ENCODE measurements at regions not wholly inside any gene's neighbourhood (a gene's known extent, or its start where the extent isn't known, plus 50 kb on each side); places are given as distances from the start of the nearest gene placed in this dataset.

GRCh38 chr21:38742580-38743260, 63.0 kb upstream of the ETS2 start (continued):
- TF ChIP-seq BMI1 (IDR thresholded peaks at IDR 0.05; ENCODE audit: borderline replicate concordance) (no peak), BCLAF1 (IDR thresholded peaks at IDR 0.05) (no peak), PML (IDR thresholded peaks at IDR 0.05; ENCODE audit: low read length) (no peak), IRF3 (IDR thresholded peaks at IDR 0.05) (no peak), IRF5 (IDR thresholded peaks at IDR 0.05; ENCODE audit: borderline replicate concordance) (no peak)

- TF ChIP-seq ZBTB4 (CRISPR knock-in tag; IDR thresholded peaks at IDR 0.05), result no peak
- TF ChIP-seq BCL11A (IDR thresholded peaks at IDR 0.05; ENCODE audit: low read depth, low read length), result no peak
- no peak for ATAC-seq
- no TSS peak for BruUV-seq (replicated peaks)
- no peak for DNase-seq (ENCODE audit: low read depth, low spot score)
- intact Hi-C loops (cut with micrococcal nuclease; ENCODE audit: unreplicated experiment), result no loop called here
- ChIA-PET CTCF (no interaction called here), SMC1A (ENCODE audit: uncharacterized antibody, unreplicated experiment) (no interaction called here), POLR2A (interaction anchor here (0.7 kb wide), 1 partner anchor 32 kb away, joined by 5 read pairs; no protein-coding TSS in a partner anchor), RAD21 (ENCODE audit: unreplicated experiment) (no interaction called here)
- no peak overlapping the region for H3K27ac ChIP-seq (ENCODE audit: control insufficient read depth, insufficient read depth)
- H2AFZ ChIP-seq (ENCODE audit: control insufficient read depth, low read depth, low read length), result no peak overlapping the region
- no peaks in the 10 kb centered on the region for H4K20me1 ChIP-seq (ENCODE audit: control insufficient read depth, insufficient read depth)
- in situ Hi-C loops (cut with MboI), result no loop called here
- H3K4me3 ChIP-seq, result no peak overlapping the region
- no peaks in the 10 kb centered on the region for H3K27me3 ChIP-seq (replicated peaks in 1 of 2; ENCODE audit: control insufficient read depth in 2 of 2, insufficient read depth in 2 of 2, low read length in 1 of 2)
- no peaks in the 10 kb centered on the region for H3K9me3 ChIP-seq (replicated peaks; ENCODE audit: control insufficient read depth, insufficient read depth, low read length)
- 55% methylated on average over 21 of the region's 21 CpGs for WGBS (ENCODE audit: insufficient coverage, insufficient replicate concordance, low lambda C conversion rate, missing lambda C conversion rate)
- no peak overlapping the region for H3K9ac ChIP-seq (ENCODE audit: control insufficient read depth, insufficient read depth, low read length)
- FAIRE-seq, result no peak
- H3K36me3 ChIP-seq (ENCODE audit: control insufficient read depth in 2 of 2, insufficient read depth in 2 of 2, low read length in 1 of 2), result no peaks in the 10 kb centered on the region
- no peaks in the 10 kb centered on the region for H3K79me2 ChIP-seq (ENCODE audit: control insufficient read depth, insufficient read depth, low read length)
- H3K4me2 ChIP-seq (ENCODE audit: control insufficient read depth, insufficient read depth), result no peak overlapping the region
- no peaks in the 10 kb centered on the region for H3K4me1 ChIP-seq (ENCODE audit: control insufficient read depth, insufficient read depth, low read length)
Observed at GRCh38 chr21:38743772-38744529, 61.8 kb upstream of the ETS2 start.
